DOHH2 (cell line): ENCODE measurements at regions not wholly inside any gene's neighbourhood (a gene's known extent, or its start where the extent isn't known, plus 50 kb on each side); places are given as distances from the start of the nearest gene placed in this dataset.

Source experiments
- H3F3A ChIP-seq: fragments of 200-600 bp; sonication (generic), shearing (Covaris generic); 2 replicates; pipeline ENCODE4 v1.6.0; 2016; ENCODE audit warnings: antibody characterized with exemption, mild to moderate bottlenecking; ENCODE audit not compliant: control insufficient read depth, insufficient read depth
- H3K27ac ChIP-seq: fragments of 200-600 bp; sonication (generic); 2 replicates; pipeline ENCODE4 v1.5.1; 2014; ENCODE audit warnings: low read depth, mild to moderate bottlenecking, low read length, moderate library complexity
- H3K27me3 ChIP-seq: fragments of 200-600 bp; sonication (generic); 2 replicates; pipeline ENCODE4 v1.6.1; 2014; ENCODE audit warnings: mild to moderate bottlenecking, low read length, mixed read lengths; ENCODE audit not compliant: control insufficient read depth
- H3K36me3 ChIP-seq: fragments of 200-600 bp; sonication (generic); 2 replicates; pipeline ENCODE4 v1.6.1; 2014; ENCODE audit warnings: mild to moderate bottlenecking, low read length, moderate library complexity, mixed read lengths; ENCODE audit not compliant: control insufficient read depth
- H3K4me1 ChIP-seq: fragments of 200-600 bp; sonication (generic); 2 replicates; pipeline ENCODE4 v1.6.1; 2014; ENCODE audit warnings: mild to moderate bottlenecking, low read length, mixed read lengths; ENCODE audit not compliant: control insufficient read depth
- H3K4me2 ChIP-seq: fragments of 200-600 bp; sonication (generic); 2 replicates; pipeline ENCODE4 v1.6.0; 2014; ENCODE audit warnings: mild to moderate bottlenecking, low read length, moderate library complexity
- H3K4me3 ChIP-seq: fragments of 200-600 bp; sonication (generic); 2 replicates; pipeline ENCODE4 v1.5.1; 2014; ENCODE audit warnings: mild to moderate bottlenecking, low read length, mixed read lengths
- H3K79me2 ChIP-seq: fragments of 200-600 bp; sonication (generic); 2 replicates; pipeline ENCODE4 v1.6.1; 2014; ENCODE audit warnings: mild to moderate bottlenecking, low read length, mixed read lengths; ENCODE audit not compliant: control insufficient read depth
- H3K9me2 ChIP-seq: fragments of 200-600 bp; sonication (generic); replicated peaks from 2 replicates; pipeline ENCODE4 v1.6.1; 2014; ENCODE audit warnings: mild to moderate bottlenecking, low read length, mixed read lengths; ENCODE audit not compliant: control insufficient read depth
- H3K9me3 ChIP-seq: fragments of 200-600 bp; sonication (generic); 2 replicates; pipeline ENCODE4 v1.6.1; 2014; ENCODE audit warnings: antibody characterized with exemption, low read length, mixed read lengths; ENCODE audit not compliant: control insufficient read depth, insufficient read depth
- H4K20me1 ChIP-seq: fragments of 200-600 bp; sonication (generic); 2 replicates; pipeline ENCODE4 v1.6.0; 2014; ENCODE audit warnings: low read depth, mild to moderate bottlenecking, antibody characterized with exemption, low read length, moderate library complexity; ENCODE audit not compliant: control insufficient read depth, insufficient read depth
- EZH2phosphoT487 ChIP-seq: fragments of 200-600 bp; sonication (generic); IDR thresholded peaks from 2 replicates; pipeline ENCODE4 v1.6.1; 2017; ENCODE audit warnings: borderline replicate concordance, mild to moderate bottlenecking, antibody characterized with exemption, low read length, moderate library complexity, mixed read lengths
- TF ChIP-seq, protein P1 (sequence below): fragments of 200-600 bp; sonication (generic); IDR thresholded peaks from one replicate; pipeline ENCODE4 v1.5.1; 2014; ENCODE audit warnings: antibody characterized with exemption, mild to moderate bottlenecking, low read depth, low read length; ENCODE audit not compliant: poor library complexity, severe bottlenecking

- H3K4me3 ChIP-seq, result no peak overlapping the region
- no peaks in the 10 kb centered on the region for H3K36me3 ChIP-seq
- H3K27me3 ChIP-seq, result peaks cover 35% of the 10 kb centered on the region
- H3K9me2 ChIP-seq, result no peaks in the 10 kb centered on the region
- no peaks in the 10 kb centered on the region for H3K79me2 ChIP-seq
- H3K4me1 ChIP-seq, result peaks cover 8% of the 10 kb centered on the region
- no peak overlapping the region for H3K27ac ChIP-seq
- TF ChIP-seq, protein P1, sequence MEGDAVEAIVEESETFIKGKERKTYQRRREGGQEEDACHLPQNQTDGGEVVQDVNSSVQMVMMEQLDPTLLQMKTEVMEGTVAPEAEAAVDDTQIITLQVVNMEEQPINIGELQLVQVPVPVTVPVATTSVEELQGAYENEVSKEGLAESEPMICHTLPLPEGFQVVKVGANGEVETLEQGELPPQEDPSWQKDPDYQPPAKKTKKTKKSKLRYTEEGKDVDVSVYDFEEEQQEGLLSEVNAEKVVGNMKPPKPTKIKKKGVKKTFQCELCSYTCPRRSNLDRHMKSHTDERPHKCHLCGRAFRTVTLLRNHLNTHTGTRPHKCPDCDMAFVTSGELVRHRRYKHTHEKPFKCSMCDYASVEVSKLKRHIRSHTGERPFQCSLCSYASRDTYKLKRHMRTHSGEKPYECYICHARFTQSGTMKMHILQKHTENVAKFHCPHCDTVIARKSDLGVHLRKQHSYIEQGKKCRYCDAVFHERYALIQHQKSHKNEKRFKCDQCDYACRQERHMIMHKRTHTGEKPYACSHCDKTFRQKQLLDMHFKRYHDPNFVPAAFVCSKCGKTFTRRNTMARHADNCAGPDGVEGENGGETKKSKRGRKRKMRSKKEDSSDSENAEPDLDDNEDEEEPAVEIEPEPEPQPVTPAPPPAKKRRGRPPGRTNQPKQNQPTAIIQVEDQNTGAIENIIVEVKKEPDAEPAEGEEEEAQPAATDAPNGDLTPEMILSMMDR, result no peak
- TF ChIP-seq EZH2phosphoT487, result no peak
- no peaks in the 10 kb centered on the region for H4K20me1 ChIP-seq
- peak overlapping the region; percentile 4; the same call in 1 of the 2 replicates for H3K4me2 ChIP-seq
- no peaks in the 10 kb centered on the region for H3F3A ChIP-seq
- no peaks in the 10 kb centered on the region for H3K9me3 ChIP-seq
Measured at GRCh38 chr3:72482589-72483321, 365.5 kb downstream of the SHQ1 start.

DNA sequence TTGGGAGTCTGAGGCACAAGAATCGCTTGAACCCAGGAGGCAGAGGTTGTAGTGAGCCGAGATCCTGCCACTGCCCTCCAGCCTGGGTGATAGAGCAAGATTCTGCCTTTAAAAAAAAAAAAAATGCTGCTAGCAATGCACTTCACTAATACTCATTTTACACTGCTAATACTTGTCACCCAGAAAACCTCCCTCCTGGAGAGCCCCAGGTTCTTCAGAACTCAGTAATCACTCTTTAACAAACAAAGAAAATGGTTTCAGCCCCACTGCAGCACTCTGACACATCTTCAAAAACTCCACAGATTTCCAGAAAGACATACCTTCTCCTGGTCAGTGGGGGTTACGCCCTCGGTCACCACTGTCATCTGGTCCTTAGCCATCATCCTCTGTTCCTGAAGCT lies 366.7 kb downstream of the SHQ1 start:
- Histone ChIP-seq H3K27me3 (peaks cover 27% of the 10 kb centered on the region), H4K20me1 (no peaks in the 10 kb centered on the region), H3K4me3 (no peak overlapping the region), H3K4me1 (peaks cover 8% of the 10 kb centered on the region), H3K9me3 (no peaks in the 10 kb centered on the region), H3K79me2 (no peaks in the 10 kb centered on the region), H3K4me2 (no peak overlapping the region), H3K9me2 (no peaks in the 10 kb centered on the region), H3F3A (no peaks in the 10 kb centered on the region), H3K27ac (no peak overlapping the region), H3K36me3 (no peaks in the 10 kb centered on the region)
- TF ChIP-seq, protein P1, result no peak
- TF ChIP-seq EZH2phosphoT487, result no peak

DNA sequence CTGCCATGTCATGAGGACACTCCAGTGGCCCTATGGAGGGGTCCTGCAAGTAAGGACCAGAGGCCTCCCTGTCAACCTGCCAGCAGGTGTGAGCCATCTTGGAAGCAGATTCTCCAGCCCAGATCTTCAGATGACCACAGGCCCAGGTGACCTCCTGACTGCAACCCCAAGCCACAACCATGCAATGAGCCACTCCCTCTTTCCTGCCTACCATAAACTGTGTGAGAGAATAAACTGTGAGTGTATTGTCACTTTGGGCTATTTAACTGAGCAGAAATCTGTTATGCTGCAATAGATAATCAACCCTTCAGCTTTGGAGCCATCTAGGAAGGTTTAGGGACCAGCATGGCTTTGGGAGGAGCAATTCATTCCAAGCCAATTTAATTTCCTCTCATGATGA lies 367.9 kb downstream of the SHQ1 start:
- H4K20me1 ChIP-seq, result no peaks in the 10 kb centered on the region
- H3F3A ChIP-seq, result no peaks in the 10 kb centered on the region
- H3K4me2 ChIP-seq, result no peak overlapping the region
- no peak overlapping the region for H3K4me3 ChIP-seq
- no peaks in the 10 kb centered on the region for H3K9me3 ChIP-seq
- H3K36me3 ChIP-seq, result no peaks in the 10 kb centered on the region
- no peak overlapping the region for H3K27ac ChIP-seq
- H3K79me2 ChIP-seq, result no peaks in the 10 kb centered on the region
- peaks cover 19% of the 10 kb centered on the region for H3K27me3 ChIP-seq
- peaks cover 8% of the 10 kb centered on the region for H3K4me1 ChIP-seq
- TF ChIP-seq, protein P1, result no peak
- no peak for TF ChIP-seq EZH2phosphoT487
- no peaks in the 10 kb centered on the region for H3K9me2 ChIP-seq
